ENCODE measurements at regions not wholly inside any gene's neighbourhood (a gene's known extent, or its start where the extent isn't known, plus 50 kb on each side); places are given as distances from the start of the nearest gene placed in this dataset.

DNA sequence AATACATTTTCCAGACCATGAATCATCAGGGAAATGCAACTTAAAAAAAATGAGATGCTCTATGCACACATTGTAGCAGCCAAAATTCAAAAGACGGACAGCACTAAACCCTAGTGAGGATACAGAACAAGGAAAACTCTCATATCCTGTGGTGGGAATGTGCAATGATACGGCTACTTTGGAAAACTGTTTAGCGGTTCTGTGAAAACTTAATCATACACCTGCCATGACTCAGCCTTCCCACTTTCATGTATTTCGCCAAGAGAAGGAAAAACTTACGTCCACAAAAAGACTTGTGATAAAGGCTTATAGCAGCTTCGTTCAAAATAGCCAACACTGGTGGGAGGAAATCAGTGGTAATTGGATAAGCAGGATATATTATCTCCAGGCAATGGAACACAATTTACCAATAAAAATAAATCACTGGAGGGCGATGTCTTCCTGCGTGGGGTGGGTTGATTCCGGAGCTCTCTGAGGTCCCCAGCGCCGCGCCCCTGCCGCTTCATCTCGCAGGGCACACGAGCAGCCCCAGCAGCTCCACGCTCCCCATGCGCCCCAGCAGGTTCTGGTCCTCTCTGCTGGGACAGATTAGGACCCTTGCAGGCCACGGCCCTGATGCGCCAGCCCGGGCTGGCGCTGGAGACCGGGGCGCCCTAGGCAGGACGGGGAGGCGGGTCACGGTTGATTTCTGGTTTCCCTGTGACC lies 97.2 kb upstream of the ARHGEF7 start:
- Histone ChIP-seq H2BK120ac (replicated peaks; ENCODE audit: low read depth, low read length) (no peak overlapping the region), H3K23ac (ENCODE audit: insufficient read length) (no peak overlapping the region), H3K79me2 (ENCODE audit: control insufficient read depth in 1 of 2, insufficient read depth in 2 of 2, low read length in 2 of 2) (no peaks in the 10 kb centered on the region), H3K9me3 (ENCODE audit: insufficient read depth in 2 of 2, low read depth in 1 of 2, low read length in 1 of 2) (peaks cover 10 to 14% of the 10 kb centered on the region in 2 experiments; a peak in 3 of 4 replicates), H3K79me1 (ENCODE audit: low read depth, low read length) (no peaks in the 10 kb centered on the region), H3K27ac (ENCODE audit: low read depth, low read length) (no peak overlapping the region), H3K23me2 (ENCODE audit: low read depth, low read length) (no peaks in the 10 kb centered on the region), H3K4me3 (ENCODE audit: extremely low read depth in 1 of 4, insufficient read depth in 2 of 4, low read depth in 3 of 4, low read length in 4 of 4) (no peak overlapping the region), H3K56ac (replicated peaks; ENCODE audit: insufficient read length, low read depth, low read length) (no peak overlapping the region), H3K27me3 (replicated peaks in 1 of 4; ENCODE audit: control insufficient read depth in 3 of 4, extremely low read depth in 1 of 4, insufficient read depth in 3 of 4, low read length in 3 of 4) (no peaks in the 10 kb centered on the region), H3K36me3 (ENCODE audit: control insufficient read depth in 2 of 4, insufficient read depth in 4 of 4, low read length in 3 of 4) (no peaks in the 10 kb centered on the region), H2BK20ac (ENCODE audit: low read length) (no peak overlapping the region), H2BK15ac (ENCODE audit: low read length) (no peak overlapping the region), H3K4me2 (ENCODE audit: insufficient read depth in 1 of 2, low read depth in 2 of 2, low read length in 2 of 2) (no peak overlapping the region), H2AFZ (ENCODE audit: low read length) (no peak overlapping the region), H4K20me1 (replicated peaks in 1 of 2; ENCODE audit: control insufficient read depth in 1 of 2, insufficient read depth in 2 of 2, low read length in 2 of 2) (no peaks in the 10 kb centered on the region), H3K4ac (replicated peaks; ENCODE audit: insufficient read length, low read depth, low read length) (no peak overlapping the region), H2AK5ac (ENCODE audit: low read depth, low read length) (no peak overlapping the region), H4K91ac (replicated peaks; ENCODE audit: insufficient read length, low read length) (no peak overlapping the region), H3K9ac (replicated peaks in 1 of 4; ENCODE audit: extremely low read depth in 1 of 4, low read depth in 3 of 4, low read length in 3 of 4) (no peak overlapping the region), H2BK12ac (ENCODE audit: low read depth, low read length) (no peak overlapping the region), H3K14ac (ENCODE audit: insufficient read length) (no peak overlapping the region), H4K8ac (ENCODE audit: extremely low read depth, insufficient read depth, low read length) (no peak overlapping the region), H4K5ac (ENCODE audit: insufficient read length, low read depth, low read length) (no peak overlapping the region), H2BK5ac (ENCODE audit: low read depth, low read length) (no peak overlapping the region), H3K18ac (ENCODE audit: extremely low read depth, low read length) (no peak overlapping the region), H3K4me1 (replicated peaks in 1 of 4; ENCODE audit: control insufficient read depth in 3 of 4, insufficient read depth in 4 of 4, low read length in 3 of 4) (no peaks in the 10 kb centered on the region)
- ChIA-PET POLR2A (ENCODE audit: partially characterized antibody) (no interaction called here), CTCF (ENCODE audit: partially characterized antibody) (interaction anchor here (0.7 kb wide), 1 partner anchor 21 kb away, joined by 4 read pairs; no protein-coding TSS in a partner anchor)
- DNase-seq (ENCODE audit: low read depth in 1 of 2, low spot score in 2 of 2): no peak
- FAIRE-seq: no peak
- 95% methylated on average over 24 of the region's 26 CpGs; no CpG with 5 or more reads in 1 of the 2 experiments for WGBS, 2 experiments (ENCODE audit: extremely low coverage in 1 of 2, insufficient coverage in 1 of 2, insufficient read length in 1 of 2, insufficient replicate concordance in 2 of 2, low coverage in 1 of 2, low lambda C conversion rate in 2 of 2, missing lambda C conversion rate in 1 of 2)
- TF ChIP-seq HDAC6 (IDR thresholded peaks at IDR 0.05; ENCODE audit: low read depth, low read length): no peak
- TF ChIP-seq RBBP5 (IDR thresholded peaks at IDR 0.05; ENCODE audit: borderline replicate concordance, low read depth, low read length): no peak
- no peak for TF ChIP-seq PHF8 (conservative IDR thresholded peaks at IDR 0.05; ENCODE audit: low read depth, low read length)
- no peak for TF ChIP-seq GABPA (IDR thresholded peaks at IDR 0.05; ENCODE audit: borderline replicate concordance, insufficient read depth, low read length)
- TF ChIP-seq, protein P1, sequence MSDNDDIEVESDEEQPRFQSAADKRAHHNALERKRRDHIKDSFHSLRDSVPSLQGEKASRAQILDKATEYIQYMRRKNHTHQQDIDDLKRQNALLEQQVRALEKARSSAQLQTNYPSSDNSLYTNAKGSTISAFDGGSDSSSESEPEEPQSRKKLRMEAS (IDR thresholded peaks at IDR 0.05): no peak
- no peak for TF ChIP-seq CEBPB (IDR thresholded peaks at IDR 0.05; ENCODE audit: low read depth, low read length)
- no peak for TF ChIP-seq CREB1 (IDR thresholded peaks at IDR 0.05)
- no peak for TF ChIP-seq KDM4A (IDR thresholded peaks at IDR 0.05; ENCODE audit: low read depth, low read length, severe bottlenecking)
- TF ChIP-seq CTBP2 (IDR thresholded peaks at IDR 0.05; ENCODE audit: borderline replicate concordance, insufficient read depth, insufficient read length, low read length): no peak
- no peak for TF ChIP-seq POLR2AphosphoS5 (IDR thresholded peaks at IDR 0.05; ENCODE audit: low read depth, low read length)
- TF ChIP-seq KDM5A (IDR thresholded peaks at IDR 0.05; ENCODE audit: low read length): no peak
- no peak for TF ChIP-seq RNF2 (IDR thresholded peaks at IDR 0.05; ENCODE audit: borderline replicate concordance, low read depth, low read length, missing control alignments, poor library complexity, severe bottlenecking)

All from H1 (cell line).